ENCODE measurements at regions not wholly inside any gene's neighbourhood (a gene's known extent, or its start where the extent isn't known, plus 50 kb on each side); places are given as distances from the start of the nearest gene placed in this dataset.
"Not testable (repeated sequence)": the region's sequence is repeated elsewhere in the genome, so short reads cannot be mapped to it uniquely, and the experiment has no call there.

GRCh38 chr16:73399997-73400396 is 352.1 kb upstream of the ZFHX3 start:
- H3K4me3 ChIP-seq, result no peak overlapping the region
- TF ChIP-seq POLR2AphosphoS5 (IDR thresholded peaks at IDR 0.05) (no peak), CTCF (IDR thresholded peaks at IDR 0.05 in 8 of 11, conservative IDR thresholded peaks at IDR 0.05 in 3 of 11) (no peak), POLR2A (IDR thresholded peaks at IDR 0.05) (no peak)
- no peaks in the 10 kb centered on the region for H3K4me1 ChIP-seq
- DNase-seq, result no peak
- 89 to 95% (median 92%) methylated on average over 5 of the region's 5 CpGs for whole genome bisulfite sequencing, 5 donors
- no peaks in the 10 kb centered on the region for H3K9me3 ChIP-seq
- H3K36me3 ChIP-seq, result no peaks in the 10 kb centered on the region
- intact Hi-C loops (cut with DNase I; ENCODE audit: low total_unique reads), result no loop called here
- H3K27me3 ChIP-seq (replicated peaks in 1 of 7), result no peaks in the 10 kb centered on the region
- no peak overlapping the region for H3K27ac ChIP-seq

GRCh38 chr16:73399486-73399885 is 351.6 kb upstream of the ZFHX3 start:
- TF ChIP-seq CTCF (IDR thresholded peaks at IDR 0.05 in 8 of 11, conservative IDR thresholded peaks at IDR 0.05 in 3 of 11) (no peak), POLR2A (IDR thresholded peaks at IDR 0.05) (no peak), POLR2AphosphoS5 (IDR thresholded peaks at IDR 0.05) (no peak)
- H3K4me1 ChIP-seq, result no peaks in the 10 kb centered on the region
- no peak overlapping the region for H3K27ac ChIP-seq
- intact Hi-C loops (cut with DNase I; ENCODE audit: low total_unique reads), result no loop called here
- H3K36me3 ChIP-seq, result no peaks in the 10 kb centered on the region
- H3K27me3 ChIP-seq (replicated peaks in 1 of 7), result no peaks in the 10 kb centered on the region
- WGBS, 5 donors, result 87 to 91% (median 90%) methylated on average over 5 of the region's 5 CpGs
- H3K4me3 ChIP-seq, result no peak overlapping the region
- DNase-seq, result no peak
- no peaks in the 10 kb centered on the region for H3K9me3 ChIP-seq

- H3K9me3 ChIP-seq; H3K4me1 ChIP-seq; intact Hi-C loops (cut with DNase I; ENCODE audit: low total_unique reads); H3K27ac ChIP-seq; H3K36me3 ChIP-seq; DNase-seq; H3K27me3 ChIP-seq (replicated peaks in 1 of 7); H3K4me3 ChIP-seq: not testable (repeated sequence)
- WGBS, 5 donors, result 84 to 100% (median 93%) methylated on average over 1 of the region's 1 CpG
Observed at GRCh38 chr16:73398604-73399003, 350.7 kb upstream of the ZFHX3 start.

- Histone ChIP-seq H3K4me3 (no peak overlapping the region), H3K27me3 (replicated peaks in 1 of 7) (no peaks in the 10 kb centered on the region), H3K27ac (no peak overlapping the region), H3K36me3 (no peaks in the 10 kb centered on the region), H3K9me3 (no peaks in the 10 kb centered on the region), H3K4me1 (no peaks in the 10 kb centered on the region)
- TF ChIP-seq POLR2AphosphoS5 (IDR thresholded peaks at IDR 0.05), result no peak
- TF ChIP-seq CTCF (IDR thresholded peaks at IDR 0.05 in 8 of 11, conservative IDR thresholded peaks at IDR 0.05 in 3 of 11), result no peak
- TF ChIP-seq POLR2A (IDR thresholded peaks at IDR 0.05), result no peak
- intact Hi-C loops (cut with DNase I; ENCODE audit: low total_unique reads), result no loop called here
- no peak for DNase-seq
- 37 to 54% (median 45%) methylated on average over 3 of the region's 3 CpGs for WGBS, 5 donors
Observed at GRCh38 chr16:73396556-73396955, 348.6 kb upstream of the ZFHX3 start.

GRCh38 chr16:73390936-73391335 is 343.0 kb upstream of the ZFHX3 start:
- no peaks in the 10 kb centered on the region for H3K9me3 ChIP-seq
- DNase-seq, result no peak
- no peaks in the 10 kb centered on the region for H3K27me3 ChIP-seq (replicated peaks in 1 of 7)
- no peak overlapping the region for H3K4me3 ChIP-seq
- intact Hi-C loops (cut with DNase I; ENCODE audit: low total_unique reads), result no loop called here
- no peaks in the 10 kb centered on the region for H3K4me1 ChIP-seq
- H3K36me3 ChIP-seq, result no peaks in the 10 kb centered on the region
- no peak for TF ChIP-seq POLR2AphosphoS5 (IDR thresholded peaks at IDR 0.05)
- TF ChIP-seq CTCF (IDR thresholded peaks at IDR 0.05 in 8 of 11, conservative IDR thresholded peaks at IDR 0.05 in 3 of 11), result no peak
- no peak for TF ChIP-seq POLR2A (IDR thresholded peaks at IDR 0.05)
- H3K27ac ChIP-seq, result no peak overlapping the region
- 88 to 95% (median 91%) methylated on average over 6 of the region's 6 CpGs for WGBS, 5 donors

All from spleen (tissue), 11 donors.